ENCODE measurements at regions not wholly inside any gene's neighbourhood (a gene's known extent, or its start where the extent isn't known, plus 50 kb on each side); places are given as distances from the start of the nearest gene placed in this dataset.

DNA sequence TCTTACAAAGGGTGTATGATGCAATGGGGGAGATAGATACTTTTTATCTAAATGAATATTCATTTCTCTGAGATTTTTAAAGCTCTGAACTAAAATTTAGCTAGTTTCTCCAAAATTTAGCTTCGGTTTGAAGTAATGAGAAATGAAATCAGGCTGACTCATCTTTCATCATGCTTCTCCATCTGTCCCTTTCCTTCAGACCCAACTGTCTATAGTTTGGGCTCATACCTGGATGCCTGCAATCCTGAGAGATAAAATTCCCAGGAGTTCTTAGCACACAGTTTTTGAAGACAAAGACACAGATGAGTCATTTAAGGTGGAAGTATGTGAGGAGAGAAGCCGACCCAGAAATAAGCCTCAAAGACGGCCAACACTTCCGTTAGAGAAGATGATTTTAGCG is 336.4 kb upstream of the CDH20 start:
- Histone ChIP-seq H3K9me3 (ENCODE audit: insufficient read depth, low read depth, low read length) (no peaks in the 10 kb centered on the region), H3K36me3 (ENCODE audit: insufficient read depth, low read length) (no peaks in the 10 kb centered on the region), H3K79me2 (ENCODE audit: insufficient read depth, low read length) (no peaks in the 10 kb centered on the region), H3K9ac (ENCODE audit: low read length) (no peak overlapping the region), H3K4me2 (ENCODE audit: low read length) (no peak overlapping the region), H2AFZ (ENCODE audit: low read depth, low read length) (no peak overlapping the region), H3K27ac (ENCODE audit: low read depth, low read length) (no peak overlapping the region), H3K27me3 (ENCODE audit: insufficient read depth, low read length) (no peaks in the 10 kb centered on the region), H3K4me1 (ENCODE audit: insufficient read depth, low read length) (no peaks in the 10 kb centered on the region), H4K20me1 (ENCODE audit: insufficient read depth, low read length) (no peaks in the 10 kb centered on the region), H3K4me3 (ENCODE audit: insufficient read depth, low read depth, low read length) (no peak overlapping the region)
- peaks cover 1% of the 10 kb centered on the region for H3K9me3 Mint-ChIP-seq (ENCODE audit: unreplicated experiment)
- H3K27ac Mint-ChIP-seq (ENCODE audit: unreplicated experiment) = no peak overlapping the region
- no peak overlapping the region for H3K4me3 Mint-ChIP-seq (ENCODE audit: unreplicated experiment)
- no peaks in the 10 kb centered on the region for H3K4me1 Mint-ChIP-seq (ENCODE audit: low read depth, unreplicated experiment)
- FAIRE-seq (no peak), DNase-seq (ENCODE audit: low read depth) (no peak)
- TF ChIP-seq CTCF (IDR thresholded peaks at IDR 0.05; ENCODE audit: insufficient read depth, low read depth, low read length) = no peak
- TF ChIP-seq EZH2 (IDR thresholded peaks at IDR 0.05; ENCODE audit: insufficient read depth, low read length) = no peak
- H3K27me3 Mint-ChIP-seq (ENCODE audit: low read depth, unreplicated experiment) = no peaks in the 10 kb centered on the region
- H3K36me3 Mint-ChIP-seq (ENCODE audit: low read depth, unreplicated experiment) = no peaks in the 10 kb centered on the region

DNA sequence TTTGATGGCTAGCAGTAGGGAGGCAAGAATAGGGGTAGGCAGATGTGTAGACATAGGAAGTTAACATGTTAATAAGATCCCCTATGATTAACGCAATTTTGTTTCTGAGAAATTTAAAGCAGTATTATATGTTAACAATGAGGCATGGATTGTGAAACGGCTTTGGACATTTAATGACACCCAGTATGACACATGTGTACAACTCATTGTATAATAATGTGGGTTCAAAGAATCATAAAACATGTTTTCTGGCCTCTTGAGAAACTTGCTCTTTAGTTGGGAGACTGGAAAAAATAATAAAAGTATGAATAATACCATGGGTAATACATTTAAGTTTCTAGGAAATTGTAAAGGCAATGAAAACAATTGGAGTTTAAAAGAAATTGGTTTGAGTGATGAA is 332.1 kb upstream of the CDH20 start:
- H3K27ac ChIP-seq (ENCODE audit: low read depth, low read length) = no peak overlapping the region
- H3K4me3 Mint-ChIP-seq (ENCODE audit: unreplicated experiment) = no peak overlapping the region
- no peaks in the 10 kb centered on the region for H3K36me3 ChIP-seq (ENCODE audit: insufficient read depth, low read length)
- FAIRE-seq = no peak
- no peak overlapping the region for H3K4me2 ChIP-seq (ENCODE audit: low read length)
- H3K79me2 ChIP-seq (ENCODE audit: insufficient read depth, low read length) = no peaks in the 10 kb centered on the region
- no peak overlapping the region for H3K4me3 ChIP-seq (ENCODE audit: insufficient read depth, low read depth, low read length)
- no peaks in the 10 kb centered on the region for H3K27me3 ChIP-seq (ENCODE audit: insufficient read depth, low read length)
- H3K4me1 Mint-ChIP-seq (ENCODE audit: low read depth, unreplicated experiment) = no peaks in the 10 kb centered on the region
- no peak for DNase-seq (ENCODE audit: low read depth)
- no peaks in the 10 kb centered on the region for H3K4me1 ChIP-seq (ENCODE audit: insufficient read depth, low read length)
- no peaks in the 10 kb centered on the region for H3K9me3 Mint-ChIP-seq (ENCODE audit: unreplicated experiment)
- H4K20me1 ChIP-seq (ENCODE audit: insufficient read depth, low read length) = no peaks in the 10 kb centered on the region
- no peak overlapping the region for H3K27ac Mint-ChIP-seq (ENCODE audit: unreplicated experiment)
- no peak overlapping the region for H3K9ac ChIP-seq (ENCODE audit: low read length)
- H3K9me3 ChIP-seq (ENCODE audit: insufficient read depth, low read depth, low read length) = no peaks in the 10 kb centered on the region
- TF ChIP-seq EZH2 (IDR thresholded peaks at IDR 0.05; ENCODE audit: insufficient read depth, low read length) = no peak
- no peak for TF ChIP-seq CTCF (IDR thresholded peaks at IDR 0.05; ENCODE audit: insufficient read depth, low read depth, low read length)
- no peaks in the 10 kb centered on the region for H3K27me3 Mint-ChIP-seq (ENCODE audit: low read depth, unreplicated experiment)
- H3K36me3 Mint-ChIP-seq (ENCODE audit: low read depth, unreplicated experiment) = no peaks in the 10 kb centered on the region
- no peak overlapping the region for H2AFZ ChIP-seq (ENCODE audit: low read depth, low read length)

DNA sequence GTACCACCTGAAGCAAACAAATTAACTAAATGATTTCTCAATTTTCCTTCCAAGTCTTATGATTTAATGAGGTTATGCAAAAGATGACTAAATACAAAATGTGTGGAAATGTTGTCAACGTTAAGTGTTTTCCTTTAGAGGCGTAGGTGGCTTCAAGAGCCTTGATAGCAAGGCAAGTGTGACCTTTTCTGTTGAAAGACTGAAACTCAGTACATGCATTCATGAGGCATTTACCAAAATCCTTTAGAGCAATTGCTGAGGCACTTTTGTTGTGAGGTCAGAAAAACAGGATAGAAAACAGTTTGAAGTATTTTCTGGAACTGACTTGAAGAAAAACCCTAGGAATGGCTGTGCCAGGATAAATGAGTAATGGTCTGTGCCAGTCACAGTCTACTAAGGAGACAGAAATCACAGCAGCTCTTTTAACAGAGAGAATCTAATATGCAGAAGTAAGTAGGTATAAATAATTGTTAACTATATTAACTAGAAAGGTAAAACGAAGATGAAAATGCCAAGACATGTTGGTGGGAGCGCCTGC is 326.5 kb upstream of the CDH20 start:
- FAIRE-seq = no peak
- no peak overlapping the region for H3K4me3 ChIP-seq (ENCODE audit: insufficient read depth, low read depth, low read length)
- H3K27ac ChIP-seq (ENCODE audit: low read depth, low read length) = no peak overlapping the region
- H3K9me3 ChIP-seq (ENCODE audit: insufficient read depth, low read depth, low read length) = no peaks in the 10 kb centered on the region
- Mint-ChIP-seq H3K27me3 (ENCODE audit: low read depth, unreplicated experiment) (no peaks in the 10 kb centered on the region), H3K9me3 (ENCODE audit: unreplicated experiment) (no peaks in the 10 kb centered on the region), H3K4me1 (ENCODE audit: low read depth, unreplicated experiment) (no peaks in the 10 kb centered on the region), H3K36me3 (ENCODE audit: low read depth, unreplicated experiment) (no peaks in the 10 kb centered on the region), H3K27ac (ENCODE audit: unreplicated experiment) (no peak overlapping the region), H3K4me3 (ENCODE audit: unreplicated experiment) (no peak overlapping the region)
- no peaks in the 10 kb centered on the region for H3K36me3 ChIP-seq (ENCODE audit: insufficient read depth, low read length)
- no peak for DNase-seq (ENCODE audit: low read depth)
- H4K20me1 ChIP-seq (ENCODE audit: insufficient read depth, low read length) = no peaks in the 10 kb centered on the region
- no peaks in the 10 kb centered on the region for H3K27me3 ChIP-seq (ENCODE audit: insufficient read depth, low read length)
- no peaks in the 10 kb centered on the region for H3K4me1 ChIP-seq (ENCODE audit: insufficient read depth, low read length)
- no peak for TF ChIP-seq EZH2 (IDR thresholded peaks at IDR 0.05; ENCODE audit: insufficient read depth, low read length)
- TF ChIP-seq CTCF (IDR thresholded peaks at IDR 0.05; ENCODE audit: insufficient read depth, low read depth, low read length) = no peak
- H2AFZ ChIP-seq (ENCODE audit: low read depth, low read length) = no peak overlapping the region
- no peaks in the 10 kb centered on the region for H3K79me2 ChIP-seq (ENCODE audit: insufficient read depth, low read length)
- H3K4me2 ChIP-seq (ENCODE audit: low read length) = no peak overlapping the region
- H3K9ac ChIP-seq (ENCODE audit: low read length) = no peak overlapping the region

Data from astrocyte (in vitro differentiated cells and primary cell).